Liver (tissue), 8 donors: ENCODE measurements at regions not wholly inside any gene's neighbourhood (a gene's known extent, or its start where the extent isn't known, plus 50 kb on each side); places are given as distances from the start of the nearest gene placed in this dataset.

ENCODE experiments used
- DNase-seq: peaks from one replicate; pipeline ENCODE4 v3.0.0-alpha.2; 2017; ENCODE audit warnings: low spot score
- H3K27ac ChIP-seq, 2 donors: one replicate each; pipeline ENCODE4 v1.7.0; 2013; ENCODE audit warnings: inconsistent platforms in 2 of 2, low read length in 2 of 2, control low read depth in 1 of 2, low read depth in 1 of 2, mild to moderate bottlenecking in 1 of 2
- H3K27me3 ChIP-seq, 4 donors: one replicate each; pipeline versions ENCODE4 v1.6.1 to v1.7.0; 2013; ENCODE audit warnings: low read length in 3 of 4, inconsistent platforms in 1 of 4, mild to moderate bottlenecking in 1 of 4, moderate library complexity in 1 of 4; ENCODE audit not compliant: control insufficient read depth in 4 of 4, insufficient read depth in 4 of 4
- H3K36me3 ChIP-seq, 4 donors: one replicate each; pipeline versions ENCODE4 v1.6.1 to v1.7.0; 2013; ENCODE audit warnings: low read length in 3 of 4, mild to moderate bottlenecking in 3 of 4, low read depth in 1 of 4, moderate library complexity in 1 of 4; ENCODE audit not compliant: control insufficient read depth in 4 of 4, insufficient read depth in 3 of 4
- H3K4me1 ChIP-seq, 4 donors: one replicate each; pipeline versions ENCODE4 v1.6.1 to v1.7.0; 2013; ENCODE audit warnings: low read length in 3 of 4, mild to moderate bottlenecking in 3 of 4, moderate library complexity in 1 of 4; ENCODE audit not compliant: control insufficient read depth in 4 of 4, insufficient read depth in 4 of 4
- H3K4me3 ChIP-seq, 3 donors: one replicate each; pipeline versions ENCODE4 v1.6.1 to v1.7.0; 2013; ENCODE audit warnings: low read length in 3 of 3, control low read depth in 1 of 3, low read depth in 1 of 3, mild to moderate bottlenecking in 1 of 3
- H3K9ac ChIP-seq, 2 donors: one replicate each; pipeline ENCODE4 v1.7.0; 2013; ENCODE audit warnings: low read length in 2 of 2, mild to moderate bottlenecking in 2 of 2, moderate library complexity in 2 of 2, control low read depth in 1 of 2, low read depth in 1 of 2
- H3K9me3 ChIP-seq, 4 donors: one replicate each; pipeline versions ENCODE4 v1.6.1 to v1.7.0; 2013; ENCODE audit warnings: low read length in 3 of 4; ENCODE audit not compliant: control insufficient read depth in 4 of 4
- EGR1 ChIP-seq, 2 donors: IDR thresholded peaks; 2 replicates each; pipeline ENCODE4 v1.6.1; 2016 to 2018; ENCODE audit warnings: antibody characterized with exemption in 2 of 2, low read depth in 2 of 2
- FOXA1 ChIP-seq: IDR thresholded peaks from 2 replicates; pipeline ENCODE4 v1.6.1; 2016; ENCODE audit warnings: antibody characterized with exemption
- FOXA2 ChIP-seq: IDR thresholded peaks from 2 replicates; pipeline ENCODE4 v1.6.1; 2016; ENCODE audit warnings: antibody characterized with exemption
- GABPA ChIP-seq, 2 donors: IDR thresholded peaks in 1 of 2; conservative IDR thresholded peaks in 1 of 2; 2 replicates each; pipeline ENCODE4 v1.6.1; 2016; ENCODE audit warnings: antibody characterized with exemption in 2 of 2, mild to moderate bottlenecking in 1 of 2, moderate library complexity in 1 of 2
- HNF4A ChIP-seq, 2 donors: conservative IDR thresholded peaks; 2 replicates each; pipeline ENCODE4 v1.6.1; 2016; ENCODE audit warnings: antibody characterized with exemption in 2 of 2, mild to moderate bottlenecking in 2 of 2
- HNF4G ChIP-seq: IDR thresholded peaks from 2 replicates; pipeline ENCODE4 v1.6.1; 2016; ENCODE audit warnings: antibody characterized with exemption
- JUND ChIP-seq, 2 donors: IDR thresholded peaks; 2 replicates each; pipeline ENCODE4 v1.6.1; 2016; ENCODE audit warnings: antibody characterized with exemption in 2 of 2
- NR2F2 ChIP-seq: IDR thresholded peaks from 2 replicates; pipeline ENCODE4 v1.6.1; 2016; ENCODE audit warnings: antibody characterized with exemption
- RAD21 ChIP-seq, 2 donors: IDR thresholded peaks; 2 replicates each; pipeline ENCODE4 v1.6.1; 2016; ENCODE audit warnings: antibody characterized with exemption in 2 of 2, mild to moderate bottlenecking in 2 of 2
- RXRA ChIP-seq, 2 donors: IDR thresholded peaks; 2 replicates each; pipeline ENCODE4 v1.6.1; 2017 to 2018; ENCODE audit warnings: antibody characterized with exemption in 2 of 2, mild to moderate bottlenecking in 1 of 2
- SP1 ChIP-seq: IDR thresholded peaks from 2 replicates; pipeline ENCODE4 v1.6.1; 2018; ENCODE audit warnings: antibody characterized with exemption, mild to moderate bottlenecking
- TAF1 ChIP-seq: conservative IDR thresholded peaks from 2 replicates; pipeline ENCODE4 v1.6.1; 2016; ENCODE audit warnings: antibody characterized with exemption, mild to moderate bottlenecking
- YY1 ChIP-seq: IDR thresholded peaks from 2 replicates; pipeline ENCODE4 v1.6.1; 2016; ENCODE audit warnings: antibody characterized with exemption, mild to moderate bottlenecking
- whole genome bisulfite sequencing: extraction: QIAGEN DNeasy Blood & Tissue Kit; methylation state at CpG from one replicate; pipeline ENCODE4 v1.1.7; 2013; 5-methylcytosine and 5-hydroxymethylcytosine counted together
- TF ChIP-seq, protein P1 (sequence below): IDR thresholded peaks from 2 replicates; pipeline ENCODE4 v1.6.1; 2016; ENCODE audit warnings: antibody characterized with exemption
- TF ChIP-seq, protein P2 (sequence below): IDR thresholded peaks from 2 replicates; pipeline ENCODE4 v1.6.1; 2016; ENCODE audit warnings: antibody characterized with exemption
- TF ChIP-seq, protein P3 (sequence below): IDR thresholded peaks from 2 replicates; pipeline ENCODE4 v1.6.1; 2016; ENCODE audit warnings: antibody characterized with exemption, mild to moderate bottlenecking
- TF ChIP-seq, protein P4 (sequence below): fragments of 150-350 bp; IDR thresholded peaks from 2 replicates; pipeline ENCODE4 v1.5.1; 2017; ENCODE audit warnings: improper control_type of control experiment, low read depth, low read length; ENCODE audit not compliant: missing input control
- TF ChIP-seq, protein P5 (sequence below): IDR thresholded peaks from 2 replicates; pipeline ENCODE4 v1.6.1; 2016; ENCODE audit warnings: antibody characterized with exemption
- donor health status: healthy.
- donor health status: healthy.
- donor health status: healthy.
- donor health status: healthy.
- donor health status: healthy.

DNA sequence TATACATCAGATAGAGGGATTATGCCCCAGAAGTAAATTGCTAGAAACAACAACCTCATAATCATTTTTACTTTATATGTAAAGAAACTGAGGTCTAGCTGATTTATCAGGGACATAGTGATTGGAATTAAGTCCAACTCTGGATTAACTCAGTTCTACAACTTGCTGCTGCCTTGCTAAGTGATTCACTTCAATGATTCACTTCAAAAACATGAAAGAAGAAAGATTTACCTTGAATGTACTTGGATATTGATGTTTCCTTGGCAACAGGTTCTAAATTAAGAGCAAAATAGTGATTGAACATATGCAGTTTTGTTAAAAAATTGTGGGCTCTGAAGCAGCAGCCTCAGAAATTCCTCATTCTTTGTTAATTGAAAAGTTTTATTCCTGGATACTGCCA lies 99.8 kb upstream of the H2AZ1 start:
- Histone ChIP-seq H3K4me3 (no peak overlapping the region), H3K4me1 (no peaks in the 10 kb centered on the region), H3K27ac (no peak overlapping the region), H3K27me3 (peaks cover 0 to 5% (median 0%) of the 10 kb centered on the region in 4 donors), H3K9ac (no peak overlapping the region), H3K9me3 (no peaks in the 10 kb centered on the region), H3K36me3 (no peaks in the 10 kb centered on the region)
- DNase-seq: no peak
- no peak for TF ChIP-seq FOXA1
- TF ChIP-seq HNF4A (conservative IDR thresholded peaks at IDR 0.05): no peak
- TF ChIP-seq, protein P1, sequence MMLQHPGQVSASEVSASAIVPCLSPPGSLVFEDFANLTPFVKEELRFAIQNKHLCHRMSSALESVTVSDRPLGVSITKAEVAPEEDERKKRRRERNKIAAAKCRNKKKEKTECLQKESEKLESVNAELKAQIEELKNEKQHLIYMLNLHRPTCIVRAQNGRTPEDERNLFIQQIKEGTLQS: no peak
- TF ChIP-seq EGR1 (IDR thresholded peaks at IDR 0.05; ENCODE audit: low read depth in 2 of 2): no peak
- no peak for TF ChIP-seq TAF1
- TF ChIP-seq RXRA (IDR thresholded peaks at IDR 0.05): no peak
- TF ChIP-seq, protein P2, sequence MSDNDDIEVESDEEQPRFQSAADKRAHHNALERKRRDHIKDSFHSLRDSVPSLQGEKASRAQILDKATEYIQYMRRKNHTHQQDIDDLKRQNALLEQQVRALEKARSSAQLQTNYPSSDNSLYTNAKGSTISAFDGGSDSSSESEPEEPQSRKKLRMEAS: no peak
- TF ChIP-seq YY1: no peak
- TF ChIP-seq, protein P3, sequence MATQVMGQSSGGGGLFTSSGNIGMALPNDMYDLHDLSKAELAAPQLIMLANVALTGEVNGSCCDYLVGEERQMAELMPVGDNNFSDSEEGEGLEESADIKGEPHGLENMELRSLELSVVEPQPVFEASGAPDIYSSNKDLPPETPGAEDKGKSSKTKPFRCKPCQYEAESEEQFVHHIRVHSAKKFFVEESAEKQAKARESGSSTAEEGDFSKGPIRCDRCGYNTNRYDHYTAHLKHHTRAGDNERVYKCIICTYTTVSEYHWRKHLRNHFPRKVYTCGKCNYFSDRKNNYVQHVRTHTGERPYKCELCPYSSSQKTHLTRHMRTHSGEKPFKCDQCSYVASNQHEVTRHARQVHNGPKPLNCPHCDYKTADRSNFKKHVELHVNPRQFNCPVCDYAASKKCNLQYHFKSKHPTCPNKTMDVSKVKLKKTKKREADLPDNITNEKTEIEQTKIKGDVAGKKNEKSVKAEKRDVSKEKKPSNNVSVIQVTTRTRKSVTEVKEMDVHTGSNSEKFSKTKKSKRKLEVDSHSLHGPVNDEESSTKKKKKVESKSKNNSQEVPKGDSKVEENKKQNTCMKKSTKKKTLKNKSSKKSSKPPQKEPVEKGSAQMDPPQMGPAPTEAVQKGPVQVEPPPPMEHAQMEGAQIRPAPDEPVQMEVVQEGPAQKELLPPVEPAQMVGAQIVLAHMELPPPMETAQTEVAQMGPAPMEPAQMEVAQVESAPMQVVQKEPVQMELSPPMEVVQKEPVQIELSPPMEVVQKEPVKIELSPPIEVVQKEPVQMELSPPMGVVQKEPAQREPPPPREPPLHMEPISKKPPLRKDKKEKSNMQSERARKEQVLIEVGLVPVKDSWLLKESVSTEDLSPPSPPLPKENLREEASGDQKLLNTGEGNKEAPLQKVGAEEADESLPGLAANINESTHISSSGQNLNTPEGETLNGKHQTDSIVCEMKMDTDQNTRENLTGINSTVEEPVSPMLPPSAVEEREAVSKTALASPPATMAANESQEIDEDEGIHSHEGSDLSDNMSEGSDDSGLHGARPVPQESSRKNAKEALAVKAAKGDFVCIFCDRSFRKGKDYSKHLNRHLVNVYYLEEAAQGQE: no peak
- TF ChIP-seq, protein P4, sequence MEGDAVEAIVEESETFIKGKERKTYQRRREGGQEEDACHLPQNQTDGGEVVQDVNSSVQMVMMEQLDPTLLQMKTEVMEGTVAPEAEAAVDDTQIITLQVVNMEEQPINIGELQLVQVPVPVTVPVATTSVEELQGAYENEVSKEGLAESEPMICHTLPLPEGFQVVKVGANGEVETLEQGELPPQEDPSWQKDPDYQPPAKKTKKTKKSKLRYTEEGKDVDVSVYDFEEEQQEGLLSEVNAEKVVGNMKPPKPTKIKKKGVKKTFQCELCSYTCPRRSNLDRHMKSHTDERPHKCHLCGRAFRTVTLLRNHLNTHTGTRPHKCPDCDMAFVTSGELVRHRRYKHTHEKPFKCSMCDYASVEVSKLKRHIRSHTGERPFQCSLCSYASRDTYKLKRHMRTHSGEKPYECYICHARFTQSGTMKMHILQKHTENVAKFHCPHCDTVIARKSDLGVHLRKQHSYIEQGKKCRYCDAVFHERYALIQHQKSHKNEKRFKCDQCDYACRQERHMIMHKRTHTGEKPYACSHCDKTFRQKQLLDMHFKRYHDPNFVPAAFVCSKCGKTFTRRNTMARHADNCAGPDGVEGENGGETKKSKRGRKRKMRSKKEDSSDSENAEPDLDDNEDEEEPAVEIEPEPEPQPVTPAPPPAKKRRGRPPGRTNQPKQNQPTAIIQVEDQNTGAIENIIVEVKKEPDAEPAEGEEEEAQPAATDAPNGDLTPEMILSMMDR: no peak
- no peak for TF ChIP-seq NR2F2
- TF ChIP-seq JUND (IDR thresholded peaks at IDR 0.05): no peak
- no peak for TF ChIP-seq HNF4G
- no peak for TF ChIP-seq GABPA (IDR thresholded peaks at IDR 0.05 in 1 of 2, conservative IDR thresholded peaks at IDR 0.05 in 1 of 2)

DNA sequence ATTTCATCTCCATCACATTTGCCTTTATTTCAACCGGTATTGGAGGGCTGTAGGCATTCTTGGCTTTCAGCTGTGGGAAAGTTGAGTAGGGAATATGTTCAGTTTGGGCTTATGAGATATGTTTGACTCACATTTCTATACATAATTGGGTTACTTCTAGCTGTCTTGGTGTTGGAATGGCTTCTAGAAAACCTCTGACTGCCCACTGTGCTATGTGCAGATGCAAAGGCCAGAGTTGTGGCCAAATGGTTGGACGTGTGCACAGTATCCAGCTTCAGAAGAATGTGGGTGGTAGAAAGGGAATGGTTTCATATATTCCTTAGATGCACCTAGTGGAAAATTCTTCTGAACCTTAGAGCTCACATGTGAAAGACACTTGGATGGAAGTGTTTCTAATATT lies 92.6 kb upstream of the H2AZ1 start:
- H3K27me3 ChIP-seq: no peaks in the 10 kb centered on the region
- H3K4me1 ChIP-seq: no peaks in the 10 kb centered on the region
- no peak overlapping the region for H3K4me3 ChIP-seq
- peaks cover 0 to 5% (median 0%) of the 10 kb centered on the region in 4 donors for H3K9me3 ChIP-seq
- WGBS: 71% methylated on average over 2 of the region's 2 CpGs
- TF ChIP-seq, protein P1: no peak
- TF ChIP-seq TAF1 (no peak), GABPA (IDR thresholded peaks at IDR 0.05 in 1 of 2, conservative IDR thresholded peaks at IDR 0.05 in 1 of 2) (no peak), HNF4G (no peak), JUND (IDR thresholded peaks at IDR 0.05) (no peak), EGR1 (IDR thresholded peaks at IDR 0.05; ENCODE audit: low read depth in 2 of 2) (no peak), NR2F2 (no peak), SP1 (no peak), FOXA2 (no peak), YY1 (no peak), FOXA1 (no peak), RAD21 (IDR thresholded peaks at IDR 0.05) (no peak), RXRA (IDR thresholded peaks at IDR 0.05) (no peak)
- TF ChIP-seq, protein P5, sequence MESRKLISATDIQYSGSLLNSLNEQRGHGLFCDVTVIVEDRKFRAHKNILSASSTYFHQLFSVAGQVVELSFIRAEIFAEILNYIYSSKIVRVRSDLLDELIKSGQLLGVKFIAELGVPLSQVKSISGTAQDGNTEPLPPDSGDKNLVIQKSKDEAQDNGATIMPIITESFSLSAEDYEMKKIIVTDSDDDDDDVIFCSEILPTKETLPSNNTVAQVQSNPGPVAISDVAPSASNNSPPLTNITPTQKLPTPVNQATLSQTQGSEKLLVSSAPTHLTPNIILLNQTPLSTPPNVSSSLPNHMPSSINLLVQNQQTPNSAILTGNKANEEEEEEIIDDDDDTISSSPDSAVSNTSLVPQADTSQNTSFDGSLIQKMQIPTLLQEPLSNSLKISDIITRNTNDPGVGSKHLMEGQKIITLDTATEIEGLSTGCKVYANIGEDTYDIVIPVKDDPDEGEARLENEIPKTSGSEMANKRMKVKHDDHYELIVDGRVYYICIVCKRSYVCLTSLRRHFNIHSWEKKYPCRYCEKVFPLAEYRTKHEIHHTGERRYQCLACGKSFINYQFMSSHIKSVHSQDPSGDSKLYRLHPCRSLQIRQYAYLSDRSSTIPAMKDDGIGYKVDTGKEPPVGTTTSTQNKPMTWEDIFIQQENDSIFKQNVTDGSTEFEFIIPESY: no peak
- TF ChIP-seq, protein P2: no peak
- TF ChIP-seq, protein P4: no peak
- H3K9ac ChIP-seq: no peak overlapping the region
- no peak for DNase-seq
- no peak overlapping the region for H3K27ac ChIP-seq
- no peaks in the 10 kb centered on the region for H3K36me3 ChIP-seq
